Activated T-cell treated with anti-CD3 and anti-CD28 coated beads, Interleukin-2, amount 50 U/mL, for 72 hours (primary cell): ENCODE measurements at regions not wholly inside any gene's neighbourhood (a gene's known extent, or its start where the extent isn't known, plus 50 kb on each side); places are given as distances from the start of the nearest gene placed in this dataset.
"Not testable (repeated sequence)": the region's sequence is repeated elsewhere in the genome, so short reads cannot be mapped to it uniquely, and the experiment has no call there.

Source experiments
- ATAC-seq, 2 donors: fragments of 150-1000 bp; cut with Tn5 transposase; replicated peaks in 1 of 2; 2 replicates each; pipeline ENCODE4 v1.10.0; 2021; ENCODE audit warnings: moderate library complexity in 2 of 2, mild to moderate bottlenecking in 1 of 2
- DNase-seq, 2 donors: peaks; one replicate each; pipeline ENCODE4 v3.0.0; 2021 to 2022; ENCODE audit warnings: mixed read lengths in 1 of 2
- H3K27ac Mint-ChIP-seq: one replicate; pipeline ENCODE4 v1.8.0; 2022; ENCODE audit warnings: mild to moderate bottlenecking, moderate library complexity, mixed read lengths
- H3K27me3 Mint-ChIP-seq: one replicate; pipeline ENCODE4 v1.8.0; 2022; ENCODE audit warnings: low read depth, mixed read lengths
- H3K36me3 Mint-ChIP-seq, 2 donors: one replicate each; pipeline ENCODE4 v1.8.0; 2022; ENCODE audit warnings: mixed read lengths in 2 of 2, mild to moderate bottlenecking in 1 of 2; ENCODE audit not compliant: insufficient read depth in 2 of 2
- H3K4me1 Mint-ChIP-seq: one replicate; pipeline ENCODE4 v1.8.0; 2022; ENCODE audit warnings: low read depth, mixed read lengths
- H3K4me3 Mint-ChIP-seq, 2 donors: one replicate each; pipeline ENCODE4 v1.8.0; 2022; ENCODE audit warnings: mild to moderate bottlenecking in 2 of 2, mixed read lengths in 2 of 2, moderate library complexity in 2 of 2
- H3K9me3 Mint-ChIP-seq, 2 donors: one replicate each; pipeline ENCODE4 v1.8.0; 2022; ENCODE audit warnings: mixed read lengths in 2 of 2

GRCh38 chr17:5899496-5900195 is 170.5 kb upstream of the WSCD1 start:
- peaks cover 8% of the 10 kb centered on the region for H3K4me1 Mint-ChIP-seq
- peaks cover 23% of the 10 kb centered on the region for H3K27me3 Mint-ChIP-seq
- H3K4me3 Mint-ChIP-seq, result no peak overlapping the region

DNA sequence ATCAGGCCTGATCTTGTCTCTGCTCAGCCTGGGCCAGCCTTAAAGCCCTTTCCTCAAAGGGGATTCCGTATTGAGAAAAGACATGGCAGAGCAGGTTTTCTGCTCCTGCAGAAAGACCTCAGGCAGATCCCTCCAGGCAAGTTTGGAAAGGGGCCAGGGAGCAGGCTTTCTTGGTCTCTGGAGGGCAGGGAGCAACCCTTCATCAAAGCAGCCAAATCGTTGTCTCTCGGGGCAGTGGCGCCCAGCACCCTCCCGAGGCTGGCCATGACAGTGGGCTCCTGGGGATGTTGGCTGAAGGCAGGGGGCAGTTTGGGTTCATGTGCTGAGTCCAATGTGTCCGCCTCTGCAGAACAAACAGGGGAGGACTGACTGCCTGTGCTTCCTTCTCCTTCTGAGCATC is 168.4 kb upstream of the WSCD1 start:
- no peaks in the 10 kb centered on the region for H3K36me3 Mint-ChIP-seq
- H3K9me3 Mint-ChIP-seq, result peaks cover 2 to 3% of the 10 kb centered on the region in 2 donors
- peaks cover 17% of the 10 kb centered on the region for H3K27me3 Mint-ChIP-seq
- ATAC-seq (no peak), DNase-seq (no peak)
- peaks cover 8% of the 10 kb centered on the region for H3K4me1 Mint-ChIP-seq
- no peak overlapping the region for H3K4me3 Mint-ChIP-seq
- no peak overlapping the region for H3K27ac Mint-ChIP-seq

More at GRCh38 chr17:5899496-5900195, 170.5 kb upstream of the WSCD1 start:
- H3K36me3 Mint-ChIP-seq, result no peaks in the 10 kb centered on the region
- peaks cover 0 to 2% of the 10 kb centered on the region in 2 donors for H3K9me3 Mint-ChIP-seq
- ATAC-seq (no peak), DNase-seq (no peak)
- H3K27ac Mint-ChIP-seq, result no peak overlapping the region

GRCh38 chr17:5902181-5903140 is 167.7 kb upstream of the WSCD1 start:
- peaks cover 2 to 3% of the 10 kb centered on the region in 2 donors for H3K9me3 Mint-ChIP-seq
- no peak overlapping the region for H3K4me3 Mint-ChIP-seq
- H3K27me3 Mint-ChIP-seq, result peaks cover 10% of the 10 kb centered on the region
- no peaks in the 10 kb centered on the region for H3K36me3 Mint-ChIP-seq
- no peak for DNase-seq
- no peak for ATAC-seq
- H3K27ac Mint-ChIP-seq, result no peak overlapping the region
- peaks cover 4% of the 10 kb centered on the region for H3K4me1 Mint-ChIP-seq

- Mint-ChIP-seq H3K27me3 (peaks cover 5% of the 10 kb centered on the region), H3K4me1 (no peaks in the 10 kb centered on the region), H3K9me3 (no peaks in the 10 kb centered on the region), H3K27ac (no peak overlapping the region), H3K36me3 (no peaks in the 10 kb centered on the region), H3K4me3 (no peak overlapping the region)
- DNase-seq (no peak), ATAC-seq (no peak)
Measured at GRCh38 chr17:5911919-5912318, 158.3 kb upstream of the WSCD1 start.

DNA sequence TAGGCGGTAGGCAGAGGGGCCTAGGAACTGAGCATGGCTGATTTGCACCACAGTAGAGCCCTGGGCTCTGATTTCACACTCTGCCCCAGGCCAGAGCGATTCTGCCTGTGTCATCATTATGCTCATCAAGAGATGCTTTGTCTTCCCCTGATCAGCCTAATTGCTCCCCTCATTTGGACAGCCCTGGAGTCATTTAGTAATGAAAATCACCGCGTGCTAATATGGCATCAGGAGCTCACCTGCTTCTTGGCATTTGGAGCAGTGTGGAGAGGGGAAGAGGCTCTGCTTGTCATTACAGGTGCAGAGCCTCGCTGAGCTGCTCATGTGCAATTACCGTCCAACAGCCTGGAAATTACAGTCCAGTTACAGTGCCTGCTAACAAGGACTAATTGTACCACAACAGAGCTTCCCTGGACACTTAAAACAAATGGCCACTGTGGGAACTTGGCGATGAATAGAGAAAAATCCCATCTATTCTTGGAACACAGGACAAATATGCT is 157.1 kb upstream of the WSCD1 start:
- Mint-ChIP-seq H3K9me3 (no peaks in the 10 kb centered on the region), H3K27me3 (peaks cover 5% of the 10 kb centered on the region), H3K4me1 (no peaks in the 10 kb centered on the region), H3K27ac (no peak overlapping the region), H3K4me3 (no peak overlapping the region), H3K36me3 (no peaks in the 10 kb centered on the region)
- no peak for ATAC-seq
- no peak for DNase-seq

DNA sequence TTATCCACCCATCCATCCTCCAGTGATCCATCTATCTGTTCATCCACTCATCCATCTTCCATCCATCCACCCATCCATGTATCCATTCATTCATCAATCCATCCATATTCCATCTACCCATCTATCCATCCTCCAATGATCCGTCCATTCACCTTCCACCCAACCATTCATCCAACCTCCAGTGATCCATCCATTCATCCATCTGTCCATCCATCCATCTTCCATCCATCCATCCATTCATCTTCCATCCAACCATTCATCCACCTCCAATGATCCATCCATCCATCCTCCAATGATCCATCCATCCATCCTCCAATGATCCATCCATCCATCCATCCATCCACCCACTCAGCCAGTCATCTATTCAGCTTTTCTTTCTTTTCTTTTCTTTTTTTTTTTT is 156.5 kb upstream of the WSCD1 start:
- Mint-ChIP-seq H3K4me3 (no peak overlapping the region), H3K27ac (no peak overlapping the region), H3K9me3 (no peaks in the 10 kb centered on the region), H3K4me1 (no peaks in the 10 kb centered on the region), H3K27me3 (peaks cover 5% of the 10 kb centered on the region), H3K36me3 (no peaks in the 10 kb centered on the region)
- no peak for DNase-seq
- no peak for ATAC-seq

DNA sequence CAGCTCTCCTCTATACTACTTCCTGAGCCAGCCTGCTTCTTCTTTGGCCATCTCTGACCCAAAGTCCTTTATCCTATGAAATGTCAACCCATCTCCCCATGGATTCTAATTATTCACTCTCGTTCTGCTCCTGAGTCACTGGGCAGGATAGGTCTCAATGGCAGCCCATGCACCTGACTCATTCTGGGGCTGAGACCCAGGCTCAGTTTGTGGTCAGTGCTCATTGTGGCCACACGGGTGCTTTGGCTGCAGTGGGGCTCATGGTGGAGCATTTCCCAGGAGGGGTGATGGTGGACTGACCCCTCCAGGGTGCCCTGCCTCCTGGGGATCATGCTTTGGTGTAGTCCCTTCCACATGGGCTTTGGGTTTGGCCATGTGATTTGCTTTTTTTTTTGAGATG is 154.8 kb upstream of the WSCD1 start:
- ATAC-seq (no peak), DNase-seq (no peak)
- Mint-ChIP-seq H3K36me3 (no peaks in the 10 kb centered on the region), H3K4me1 (no peaks in the 10 kb centered on the region), H3K9me3 (no peaks in the 10 kb centered on the region), H3K4me3 (no peak overlapping the region), H3K27me3 (no peaks in the 10 kb centered on the region), H3K27ac (no peak overlapping the region)

DNA sequence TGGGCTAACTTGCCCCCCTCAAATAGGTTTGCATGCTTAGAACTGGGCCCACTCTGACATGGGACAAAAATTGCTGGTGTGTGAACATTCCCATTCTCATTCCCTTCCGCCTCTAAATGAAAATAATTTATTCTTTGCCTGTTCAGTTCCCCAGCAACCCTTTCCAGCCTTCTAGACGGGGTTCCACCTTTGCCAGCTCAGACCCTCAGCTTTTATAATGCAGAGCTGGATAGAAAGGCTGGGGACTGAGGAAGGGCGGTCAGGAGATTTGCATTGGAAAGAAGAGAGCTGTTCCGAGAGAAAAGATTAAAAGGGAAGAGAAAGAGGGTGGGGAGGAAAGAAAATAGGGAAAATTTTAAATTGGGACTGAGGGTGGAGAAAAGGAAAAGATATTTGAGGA is 151.1 kb upstream of the WSCD1 start:
- Mint-ChIP-seq H3K4me1 (no peaks in the 10 kb centered on the region), H3K36me3 (no peaks in the 10 kb centered on the region), H3K9me3 (no peaks in the 10 kb centered on the region), H3K27ac (no peak overlapping the region), H3K27me3 (no peaks in the 10 kb centered on the region), H3K4me3 (no peak overlapping the region)
- ATAC-seq, result no peak
- DNase-seq, result no peak

DNA sequence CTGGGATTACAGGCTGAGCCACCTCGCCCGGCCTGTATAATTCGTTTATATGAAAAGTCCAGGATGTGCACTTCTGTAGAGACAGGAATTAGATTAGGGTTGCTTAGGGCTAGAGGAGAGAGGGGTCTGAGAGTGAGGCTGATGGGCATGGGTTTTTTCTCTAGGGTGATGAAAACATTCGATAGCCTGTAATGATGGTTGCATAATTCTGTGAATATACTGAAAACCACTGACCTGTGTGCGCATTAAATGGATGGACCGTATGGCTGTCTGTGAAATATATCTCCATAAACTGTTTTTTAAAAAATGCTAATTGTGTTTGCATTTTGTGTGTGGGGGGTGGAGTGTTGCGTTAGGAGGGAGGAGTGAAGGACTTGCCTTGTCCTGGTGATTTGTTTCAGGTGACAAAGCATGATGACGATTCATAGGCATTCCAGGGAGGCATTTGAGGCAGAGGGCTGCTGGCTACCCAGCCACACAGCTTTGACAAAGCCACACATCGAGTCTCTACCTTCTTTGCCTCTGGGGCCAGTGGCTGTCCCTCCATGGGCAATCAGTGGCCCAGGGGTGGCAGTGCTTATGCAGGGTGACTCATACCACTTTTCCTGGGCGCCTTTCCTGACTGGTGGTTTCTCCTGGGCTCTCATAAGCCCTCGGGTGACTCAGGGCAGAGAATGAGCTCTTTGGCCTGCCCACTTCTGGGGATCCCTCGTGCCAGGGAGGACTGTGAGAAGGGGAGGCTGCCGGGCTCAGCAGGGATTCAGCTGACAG is 148.5 kb upstream of the WSCD1 start:
- Mint-ChIP-seq H3K4me3 (no peak overlapping the region), H3K27ac (no peak overlapping the region), H3K36me3 (no peaks in the 10 kb centered on the region), H3K9me3 (no peaks in the 10 kb centered on the region), H3K4me1 (no peaks in the 10 kb centered on the region), H3K27me3 (no peaks in the 10 kb centered on the region)
- DNase-seq (no peak), ATAC-seq (no peak)

DNA sequence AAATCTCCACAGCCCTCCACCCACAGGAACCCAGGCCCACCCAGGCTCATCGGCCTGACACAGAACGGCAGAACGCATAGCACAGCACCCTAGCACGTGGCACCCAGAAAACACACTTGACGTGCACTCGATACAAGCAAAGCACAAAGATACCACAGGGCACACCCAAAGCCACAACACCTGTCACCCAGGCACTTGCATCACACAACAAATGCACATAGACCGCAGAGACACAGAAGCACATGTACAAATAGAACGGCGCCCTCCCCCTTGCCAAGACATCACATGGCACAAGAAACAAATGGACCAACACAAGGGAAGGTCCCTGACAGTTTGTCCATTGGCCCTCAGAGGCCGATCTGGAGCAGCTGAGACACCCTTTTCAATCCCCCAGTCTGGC is 147.7 kb upstream of the WSCD1 start:
- Mint-ChIP-seq H3K4me3 (no peak overlapping the region), H3K27me3 (no peaks in the 10 kb centered on the region), H3K27ac (no peak overlapping the region), H3K36me3 (no peaks in the 10 kb centered on the region), H3K4me1 (no peaks in the 10 kb centered on the region), H3K9me3 (no peaks in the 10 kb centered on the region)
- no peak for ATAC-seq
- DNase-seq, result no peak

DNA sequence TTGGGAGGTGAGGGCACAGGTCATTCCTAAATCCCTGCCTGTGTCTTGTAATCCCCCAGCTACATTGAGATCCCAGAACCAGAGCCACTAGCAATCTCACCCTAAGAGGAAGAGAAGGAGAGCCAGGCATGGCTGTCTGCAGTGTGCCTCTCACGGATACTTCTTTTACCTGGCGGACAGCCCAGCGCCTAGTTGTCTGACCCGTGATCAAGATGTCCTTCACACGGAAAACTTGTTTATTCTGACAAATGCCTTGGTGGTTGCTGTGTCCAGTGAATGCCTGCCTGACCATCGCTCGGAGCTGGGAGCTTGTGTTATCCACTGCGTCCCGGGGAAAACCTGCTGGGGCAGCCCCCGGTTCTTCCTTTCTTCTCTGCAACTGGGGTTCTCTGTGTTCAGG is 140.5 kb upstream of the WSCD1 start:
- H3K4me1 Mint-ChIP-seq, result no peaks in the 10 kb centered on the region
- ATAC-seq, result no peak
- no peak overlapping the region for H3K27ac Mint-ChIP-seq
- H3K36me3 Mint-ChIP-seq, result no peaks in the 10 kb centered on the region
- no peak overlapping the region for H3K4me3 Mint-ChIP-seq
- DNase-seq, result no peak
- H3K27me3 Mint-ChIP-seq, result peaks cover 6% of the 10 kb centered on the region
- peaks cover 0 to 4% of the 10 kb centered on the region in 2 donors for H3K9me3 Mint-ChIP-seq

GRCh38 chr17:5930555-5930954 is 139.6 kb upstream of the WSCD1 start:
- not testable (repeated sequence) for DNase-seq, ATAC-seq, H3K27ac Mint-ChIP-seq, H3K4me1 Mint-ChIP-seq, H3K36me3 Mint-ChIP-seq, H3K4me3 Mint-ChIP-seq, H3K9me3 Mint-ChIP-seq
- peaks cover 11% of the 10 kb centered on the region for H3K27me3 Mint-ChIP-seq

GRCh38 chr17:5931616-5932015 is 138.6 kb upstream of the WSCD1 start:
- no peak overlapping the region for H3K27ac Mint-ChIP-seq

More at GRCh38 chr17:5931616-5932015, 138.6 kb upstream of the WSCD1 start:
- H3K9me3 Mint-ChIP-seq, result peaks cover 0 to 4% of the 10 kb centered on the region in 2 donors
- H3K4me3 Mint-ChIP-seq, result no peak overlapping the region
- DNase-seq (no peak), ATAC-seq (no peak)
- H3K27me3 Mint-ChIP-seq, result peaks cover 15% of the 10 kb centered on the region
- no peaks in the 10 kb centered on the region for H3K36me3 Mint-ChIP-seq
- H3K4me1 Mint-ChIP-seq, result no peaks in the 10 kb centered on the region
